ENCODE measurements at regions not wholly inside any gene's neighbourhood (a gene's known extent, or its start where the extent isn't known, plus 50 kb on each side); places are given as distances from the start of the nearest gene placed in this dataset.
A peak's percentile ranks its signal among the peaks of the same experiment; 100 is the strongest.
"Not testable (repeated sequence)": the region's sequence is repeated elsewhere in the genome, so short reads cannot be mapped to it uniquely, and the experiment has no call there.

DNA sequence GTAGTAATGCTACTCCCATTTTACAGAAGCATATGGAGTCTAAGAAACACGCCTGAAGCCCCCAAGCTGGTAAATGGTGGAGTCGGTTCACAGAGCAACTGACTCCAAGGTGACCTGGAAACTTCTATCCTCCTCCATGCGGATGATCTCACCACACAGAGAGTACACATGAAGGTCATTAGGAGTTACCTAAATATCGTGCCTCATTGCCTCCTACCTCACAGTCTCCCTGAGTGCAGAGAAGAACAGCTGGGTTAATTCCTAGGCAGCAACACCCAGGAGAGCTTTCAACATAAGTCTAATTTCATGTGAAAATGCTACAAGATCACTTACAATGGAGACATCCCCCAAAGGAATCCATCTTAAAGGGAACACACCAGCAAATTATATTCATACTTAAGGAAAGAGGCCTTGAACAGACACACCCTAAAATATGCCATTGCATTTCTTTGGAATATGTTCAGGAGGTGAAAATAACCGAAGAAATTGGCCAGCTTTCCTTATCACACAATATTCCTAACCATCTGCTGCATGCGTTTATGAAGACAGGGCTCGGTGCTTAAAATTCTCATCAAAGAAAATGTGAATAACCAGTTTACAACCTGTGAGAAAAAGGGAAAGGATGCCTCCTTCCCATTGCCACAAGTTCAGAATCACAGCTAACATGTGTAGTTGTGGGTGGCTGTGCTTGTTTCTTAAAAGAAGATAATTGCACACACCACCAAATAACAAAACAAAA, 203.6 kb upstream of the NBEA start:
- H3K27me3 ChIP-seq (ENCODE audit: insufficient read depth, low read length): no peaks in the 10 kb centered on the region
- Mint-ChIP-seq H3K36me3 (ENCODE audit: insufficient read depth in 1 of 3, low read depth in 3 of 3) (peaks cover 0 to 6% (median 0%) of the 10 kb centered on the region in 3 experiments; a peak in 2 of 7 replicates), H3K27ac (no peak overlapping the region; a peak in 1 of 7 replicates), H3K4me1 (peaks cover 0 to 6% of the 10 kb centered on the region in 2 experiments; a peak in 2 of 4 replicates), H3K27me3 (ENCODE audit: low read depth) (no peaks in the 10 kb centered on the region), H3K9me3 (peaks cover under 1 to 8% of the 10 kb centered on the region in 2 experiments; a peak in 2 of 5 replicates), H3K4me3 (no peak overlapping the region)
- H2AFZ ChIP-seq (ENCODE audit: low read length): no peak overlapping the region
- no peaks in the 10 kb centered on the region for H3K79me2 ChIP-seq (ENCODE audit: insufficient read depth, low read length)
- no peaks in the 10 kb centered on the region for H3K23me2 ChIP-seq (ENCODE audit: insufficient read length, low read depth, low read length, poor library complexity, severe bottlenecking)
- no peak overlapping the region for H4K8ac ChIP-seq (replicated peaks; ENCODE audit: insufficient read length, low read depth, low read length)
- H2AK5ac ChIP-seq (ENCODE audit: insufficient read length, low read length): no peak overlapping the region
- DNase-seq: no peak
- no peak overlapping the region for H3K14ac ChIP-seq (ENCODE audit: insufficient read depth, low read length)
- H2BK12ac ChIP-seq (ENCODE audit: insufficient read length, low read depth, low read length): no peak overlapping the region
- H3K9ac ChIP-seq (ENCODE audit: extremely low read depth, insufficient read length, low read length): no peak overlapping the region
- no peak overlapping the region for H3K4me2 ChIP-seq (ENCODE audit: insufficient read depth, insufficient read length, low read length)
- H3K4me1 ChIP-seq (ENCODE audit: insufficient read depth, low read length): no peaks in the 10 kb centered on the region
- no peaks in the 10 kb centered on the region for H3K9me3 ChIP-seq (ENCODE audit: control insufficient read depth, low read depth, low read length)
- H4K91ac ChIP-seq (ENCODE audit: insufficient read length, low read depth, low read length): no peak overlapping the region
- no peaks in the 10 kb centered on the region for H4K20me1 ChIP-seq (ENCODE audit: control insufficient read depth, insufficient read depth, insufficient read length)
- no peak overlapping the region for H2BK20ac ChIP-seq (ENCODE audit: low read depth, low read length, poor library complexity, severe bottlenecking)
- H2BK15ac ChIP-seq (ENCODE audit: low read depth, low read length): no peak overlapping the region
- H2BK5ac ChIP-seq (ENCODE audit: insufficient read length, low read length): no peak overlapping the region
- H3K23ac ChIP-seq (ENCODE audit: insufficient read length, low read depth, low read length): no peak overlapping the region
- no CpG with 5 or more reads among the region's 7 CpGs for WGBS (ENCODE audit: extremely low coverage, insufficient read length, low lambda C conversion rate)
- no peak overlapping the region for H3T11ph ChIP-seq (ENCODE audit: low read length)
- H3K18ac ChIP-seq (ENCODE audit: insufficient read length, low read depth, low read length): no peak overlapping the region
- no peaks in the 10 kb centered on the region for H3K79me1 ChIP-seq (ENCODE audit: insufficient read depth, low read depth, low read length, poor library complexity, severe bottlenecking)
- H3K4ac ChIP-seq (ENCODE audit: low read depth, low read length): no peak overlapping the region
- H3K56ac ChIP-seq (ENCODE audit: insufficient read length, low read depth, low read length): no peak overlapping the region
- no peak overlapping the region for H2BK120ac ChIP-seq (ENCODE audit: low read depth, low read length, poor library complexity, severe bottlenecking)
- TF ChIP-seq, protein P1, sequence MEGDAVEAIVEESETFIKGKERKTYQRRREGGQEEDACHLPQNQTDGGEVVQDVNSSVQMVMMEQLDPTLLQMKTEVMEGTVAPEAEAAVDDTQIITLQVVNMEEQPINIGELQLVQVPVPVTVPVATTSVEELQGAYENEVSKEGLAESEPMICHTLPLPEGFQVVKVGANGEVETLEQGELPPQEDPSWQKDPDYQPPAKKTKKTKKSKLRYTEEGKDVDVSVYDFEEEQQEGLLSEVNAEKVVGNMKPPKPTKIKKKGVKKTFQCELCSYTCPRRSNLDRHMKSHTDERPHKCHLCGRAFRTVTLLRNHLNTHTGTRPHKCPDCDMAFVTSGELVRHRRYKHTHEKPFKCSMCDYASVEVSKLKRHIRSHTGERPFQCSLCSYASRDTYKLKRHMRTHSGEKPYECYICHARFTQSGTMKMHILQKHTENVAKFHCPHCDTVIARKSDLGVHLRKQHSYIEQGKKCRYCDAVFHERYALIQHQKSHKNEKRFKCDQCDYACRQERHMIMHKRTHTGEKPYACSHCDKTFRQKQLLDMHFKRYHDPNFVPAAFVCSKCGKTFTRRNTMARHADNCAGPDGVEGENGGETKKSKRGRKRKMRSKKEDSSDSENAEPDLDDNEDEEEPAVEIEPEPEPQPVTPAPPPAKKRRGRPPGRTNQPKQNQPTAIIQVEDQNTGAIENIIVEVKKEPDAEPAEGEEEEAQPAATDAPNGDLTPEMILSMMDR (conservative IDR thresholded peaks at IDR 0.05): no peak
- H4K5ac ChIP-seq (ENCODE audit: insufficient read length, low read depth, low read length): no peak overlapping the region
- H3K27ac ChIP-seq (ENCODE audit: insufficient read length, low read depth, low read length): no peak overlapping the region

GRCh38 chr13:34747056-34747455, 195.0 kb upstream of the NBEA start:
- not testable (repeated sequence) for H3K79me1 ChIP-seq (ENCODE audit: insufficient read depth, low read depth, low read length, poor library complexity, severe bottlenecking); H3K27ac Mint-ChIP-seq
- WGBS (ENCODE audit: extremely low coverage, insufficient read length, low lambda C conversion rate): no CpG with 5 or more reads among the region's 5 CpGs

More at GRCh38 chr13:34747056-34747455, 195.0 kb upstream of the NBEA start:
- H2BK15ac ChIP-seq (ENCODE audit: low read depth, low read length); H3K4me1 ChIP-seq (ENCODE audit: insufficient read depth, low read length); H2BK120ac ChIP-seq (ENCODE audit: low read depth, low read length, poor library complexity, severe bottlenecking); H2BK20ac ChIP-seq (ENCODE audit: low read depth, low read length, poor library complexity, severe bottlenecking); H3K27me3 Mint-ChIP-seq (ENCODE audit: low read depth); H4K8ac ChIP-seq (replicated peaks; ENCODE audit: insufficient read length, low read depth, low read length); H2AFZ ChIP-seq (ENCODE audit: low read length); H3K9ac ChIP-seq (ENCODE audit: extremely low read depth, insufficient read length, low read length); DNase-seq; H3K18ac ChIP-seq (ENCODE audit: insufficient read length, low read depth, low read length); H2AK5ac ChIP-seq (ENCODE audit: insufficient read length, low read length); H3K79me2 ChIP-seq (ENCODE audit: insufficient read depth, low read length); H3T11ph ChIP-seq (ENCODE audit: low read length); H3K27me3 ChIP-seq (ENCODE audit: insufficient read depth, low read length); H2BK12ac ChIP-seq (ENCODE audit: insufficient read length, low read depth, low read length); H3K4ac ChIP-seq (ENCODE audit: low read depth, low read length); H4K91ac ChIP-seq (ENCODE audit: insufficient read length, low read depth, low read length); H3K9me3 ChIP-seq (ENCODE audit: control insufficient read depth, low read depth, low read length); H3K23ac ChIP-seq (ENCODE audit: insufficient read length, low read depth, low read length); H4K5ac ChIP-seq (ENCODE audit: insufficient read length, low read depth, low read length); H3K36me3 Mint-ChIP-seq (ENCODE audit: insufficient read depth in 1 of 3, low read depth in 3 of 3); H3K23me2 ChIP-seq (ENCODE audit: insufficient read length, low read depth, low read length, poor library complexity, severe bottlenecking); H3K27ac ChIP-seq (ENCODE audit: insufficient read length, low read depth, low read length); H3K4me3 Mint-ChIP-seq; H3K4me2 ChIP-seq (ENCODE audit: insufficient read depth, insufficient read length, low read length); H2BK5ac ChIP-seq (ENCODE audit: insufficient read length, low read length); H3K56ac ChIP-seq (ENCODE audit: insufficient read length, low read depth, low read length); H3K9me3 Mint-ChIP-seq; H4K20me1 ChIP-seq (ENCODE audit: control insufficient read depth, insufficient read depth, insufficient read length): not testable (repeated sequence)
- H3K14ac ChIP-seq (ENCODE audit: insufficient read depth, low read length): peak overlapping the region; percentile 57; the same call in 1 of the 2 replicates
- H3K4me1 Mint-ChIP-seq: peaks cover 20 to 27% of the 10 kb centered on the region in 2 experiments

Measured in H9 (cell line).